OCI-M2 (cell line): ENCODE measurements at regions not wholly inside any gene's neighbourhood (a gene's known extent, or its start where the extent isn't known, plus 50 kb on each side); places are given as distances from the start of the nearest gene placed in this dataset.
"Not testable (repeated sequence)": the region's sequence is repeated elsewhere in the genome, so short reads cannot be mapped to it uniquely, and the experiment has no call there.

Experiments
- DNase-seq: peaks from one replicate; lab custom pipeline; 2025; ENCODE audit not compliant: unreplicated experiment; lab: John Stamatoyannopoulos, UW

DNA sequence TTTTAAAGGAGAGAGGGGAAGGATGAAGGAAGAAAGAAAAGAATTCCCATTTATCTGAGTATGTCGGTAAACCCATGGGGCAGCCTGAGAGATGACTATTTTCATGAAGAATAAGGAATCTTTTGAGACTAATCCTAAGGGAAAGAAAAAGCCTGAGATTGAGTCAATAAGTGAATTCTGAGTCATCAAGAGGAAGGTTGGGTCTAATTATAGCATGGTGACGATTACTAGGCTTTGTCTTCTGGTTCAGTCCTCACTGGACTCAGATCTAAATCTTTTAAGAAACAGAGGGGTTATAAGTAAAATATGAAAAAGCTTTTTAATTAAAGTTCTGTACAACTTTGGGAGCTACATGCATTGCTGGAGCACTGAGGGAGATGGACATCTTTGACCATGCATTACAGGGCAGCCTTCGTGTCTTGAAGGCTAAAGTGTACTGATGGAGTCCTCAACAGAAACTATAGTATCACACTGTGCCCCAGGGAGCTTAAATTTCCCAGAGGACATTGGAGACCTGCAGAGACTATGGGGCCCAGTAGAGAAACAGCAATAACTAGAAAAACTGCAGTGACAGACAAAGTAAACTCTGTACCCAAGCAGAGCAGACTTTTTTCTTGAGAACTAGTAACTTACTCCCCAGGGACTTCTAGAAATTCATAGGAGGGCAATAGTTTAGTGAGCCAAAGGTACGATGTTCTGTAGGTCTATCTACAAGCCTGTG lies 260.9 kb downstream of the RAD51AP2 start:
- DNase-seq: no peak

GRCh38 chr2:17255071-17255470 lies 263.2 kb downstream of the RAD51AP2 start:
- DNase-seq: no peak

GRCh38 chr2:17254421-17254820 lies 263.8 kb downstream of the RAD51AP2 start:
- DNase-seq: no peak

- no peak for DNase-seq
These were observed 266.0 kb downstream of the RAD51AP2 start for GRCh38 chr2:17252258-17252657.

DNA sequence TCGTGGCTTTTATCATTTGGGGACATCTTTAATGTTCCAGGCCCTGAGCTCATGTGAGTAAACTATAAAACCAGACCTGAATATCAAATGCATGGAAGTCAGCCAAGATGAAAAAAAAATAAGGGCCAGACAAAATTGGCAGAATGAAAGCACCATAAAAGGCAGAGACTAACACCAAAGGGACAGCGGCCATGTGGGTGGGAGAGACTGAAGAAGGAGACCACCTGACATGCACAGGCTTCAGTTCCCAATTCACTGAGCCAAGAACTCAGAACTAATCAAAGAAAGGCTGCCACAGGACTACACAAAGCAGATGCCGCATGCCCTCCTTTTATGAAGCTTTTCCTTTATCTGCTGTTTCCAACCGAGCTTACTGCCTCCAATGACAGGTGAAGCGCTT lies 267.1 kb downstream of the RAD51AP2 start:
- no peak for DNase-seq

GRCh38 chr2:17249249-17249648 lies 269.0 kb downstream of the RAD51AP2 start:
- DNase-seq: no peak

DNA sequence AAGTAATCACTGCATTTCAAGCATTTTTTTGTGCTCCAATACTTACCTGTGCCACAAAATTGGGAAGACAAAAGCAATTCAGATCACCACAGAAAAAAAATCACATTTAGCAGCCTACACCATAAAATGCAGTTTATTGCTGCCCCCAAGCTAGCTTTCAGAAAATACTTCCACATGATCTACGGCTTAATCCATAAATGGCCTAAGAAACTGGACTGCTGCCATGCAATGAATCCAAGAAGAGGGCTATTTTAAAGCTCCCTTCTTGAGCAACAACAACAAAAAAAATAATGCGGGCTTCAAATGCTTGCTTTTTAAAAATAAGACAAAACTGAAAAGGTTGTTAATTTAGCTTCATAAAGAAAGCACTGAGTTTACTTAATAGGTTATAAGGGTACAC lies 272.3 kb downstream of the RAD51AP2 start:
- no peak for DNase-seq

- no peak for DNase-seq
These were observed 275.3 kb downstream of the RAD51AP2 start for GRCh38 chr2:17242813-17243485.

GRCh38 chr2:17239550-17239949 lies 278.7 kb downstream of the RAD51AP2 start:
- no peak for DNase-seq

- no peak for DNase-seq
These were observed 283.1 kb downstream of the RAD51AP2 start for GRCh38 chr2:17235167-17235566.

GRCh38 chr2:17232776-17233556 lies 285.3 kb downstream of the RAD51AP2 start:
- no peak for DNase-seq

- no peak for DNase-seq
These were observed 286.8 kb downstream of the RAD51AP2 start for GRCh38 chr2:17231394-17231965.

DNA sequence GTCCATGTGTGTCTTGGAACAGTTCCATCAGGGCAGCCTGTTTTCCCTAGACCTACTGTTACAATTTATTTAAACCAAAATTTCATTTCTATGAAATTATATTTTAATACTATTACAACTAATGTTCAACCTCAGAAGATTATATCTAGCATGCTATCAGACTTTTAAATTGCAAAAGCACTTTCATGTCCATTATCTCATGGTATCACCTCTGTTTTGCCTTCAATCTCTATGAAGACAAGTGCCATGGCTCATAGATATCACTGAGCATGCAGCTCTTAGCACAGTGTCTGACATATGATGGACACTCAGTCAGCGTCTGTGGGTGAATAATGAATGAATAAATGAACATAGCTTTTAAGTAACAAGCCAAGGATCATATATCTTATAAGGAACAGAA lies 288.8 kb downstream of the RAD51AP2 start:
- DNase-seq: no peak

DNA sequence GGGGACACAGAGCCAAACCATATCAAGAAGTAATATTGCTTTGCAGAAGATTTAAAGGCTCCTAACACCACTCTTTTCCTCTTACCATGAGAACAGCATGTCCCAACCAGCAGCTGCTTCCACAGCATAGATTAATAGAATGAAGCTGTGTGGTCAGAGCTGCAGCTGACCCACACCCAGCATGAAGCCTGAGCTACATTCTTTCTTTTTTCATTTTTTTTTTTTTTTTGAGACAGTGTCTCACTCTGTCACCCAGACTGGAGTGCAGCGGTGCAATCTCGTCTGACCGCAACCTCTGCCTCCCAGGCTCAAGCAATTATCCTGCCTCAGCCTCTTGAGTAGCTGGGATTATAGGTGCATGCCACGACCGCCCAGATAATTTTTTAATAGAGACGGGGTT lies 289.8 kb downstream of the RAD51AP2 start:
- DNase-seq: no peak

DNA sequence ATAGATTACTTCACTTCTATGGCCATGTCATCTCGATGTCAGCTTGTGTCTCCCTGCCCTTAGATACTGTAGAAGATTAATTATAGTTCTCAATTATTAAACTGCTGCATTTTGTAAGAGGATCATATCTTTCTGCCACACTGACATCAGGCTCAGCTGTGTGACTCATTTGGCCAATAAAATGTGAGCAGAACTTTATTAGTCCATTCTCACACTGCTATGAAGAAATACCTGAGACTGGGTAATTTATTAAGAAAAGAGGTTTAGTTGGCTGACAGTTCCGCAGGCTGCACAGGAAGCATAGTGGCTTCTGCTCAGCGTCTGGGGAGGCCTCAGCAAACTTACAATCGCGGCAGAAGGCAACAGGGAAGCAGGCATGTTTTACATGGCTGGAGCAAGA lies 290.4 kb downstream of the RAD51AP2 start:
- no peak for DNase-seq

DNA sequence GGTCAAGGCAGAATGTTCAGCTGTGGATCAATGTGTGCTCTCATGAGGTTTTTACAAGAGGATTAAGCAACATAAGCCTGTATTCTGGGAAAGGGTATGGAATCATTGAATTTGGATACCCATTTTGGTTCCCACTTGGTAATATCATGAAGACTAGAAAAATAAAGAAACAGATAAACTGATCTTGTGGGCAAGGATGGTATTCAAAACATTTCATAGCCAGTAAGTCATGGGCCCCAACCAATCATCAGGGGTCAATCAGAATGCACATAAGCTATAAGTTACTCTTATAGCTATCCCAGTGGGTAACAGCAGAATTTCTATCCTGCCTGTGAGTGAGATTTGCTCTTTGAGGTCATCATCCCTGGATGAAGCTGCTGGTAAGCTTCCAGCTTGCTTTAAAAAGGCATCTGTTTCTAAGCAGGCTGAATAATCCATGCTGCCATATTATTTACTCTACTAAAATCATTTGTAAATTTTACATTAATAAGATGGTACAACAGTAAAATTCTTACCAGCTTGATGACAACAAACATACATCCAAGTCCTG lies 291.2 kb downstream of the RAD51AP2 start:
- no peak for DNase-seq

DNA sequence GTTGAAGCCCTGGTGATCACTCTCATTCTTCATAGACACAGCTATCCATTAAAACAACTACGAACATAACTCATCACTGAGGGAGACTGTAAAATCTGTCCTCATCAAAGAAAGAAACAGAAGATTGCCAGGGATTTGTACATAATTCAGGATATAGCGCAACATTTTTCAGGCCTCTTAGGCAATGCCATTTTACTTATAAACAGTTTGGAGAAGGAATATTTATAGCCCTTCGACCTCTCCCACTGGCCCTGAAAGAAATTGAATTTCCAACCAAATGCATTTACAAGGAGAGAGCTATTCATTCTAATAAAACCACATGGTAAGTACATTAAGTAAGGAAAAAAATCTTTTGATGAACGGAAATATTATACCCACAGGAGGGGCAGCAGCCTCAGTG lies 295.0 kb downstream of the RAD51AP2 start:
- no peak for DNase-seq

DNA sequence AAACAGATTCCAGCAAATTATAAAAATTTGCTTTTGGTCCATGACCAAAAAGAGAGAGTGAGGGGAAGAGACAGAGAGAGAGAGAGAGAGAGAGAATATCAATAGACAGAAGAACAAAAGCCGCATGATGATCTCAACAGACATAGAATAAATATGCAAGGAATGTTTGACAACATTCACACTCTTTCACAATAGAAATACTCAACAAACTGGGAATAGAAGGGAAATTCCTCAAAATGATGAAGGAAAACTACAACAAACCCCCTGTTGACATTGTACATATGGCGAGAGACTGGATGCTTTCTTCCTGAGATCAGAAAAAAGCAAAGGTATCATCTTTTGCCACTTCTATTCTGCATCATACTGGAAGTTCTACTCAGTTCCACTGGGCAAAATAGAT lies 309.7 kb downstream of the RAD51AP2 start:
- no peak for DNase-seq

DNA sequence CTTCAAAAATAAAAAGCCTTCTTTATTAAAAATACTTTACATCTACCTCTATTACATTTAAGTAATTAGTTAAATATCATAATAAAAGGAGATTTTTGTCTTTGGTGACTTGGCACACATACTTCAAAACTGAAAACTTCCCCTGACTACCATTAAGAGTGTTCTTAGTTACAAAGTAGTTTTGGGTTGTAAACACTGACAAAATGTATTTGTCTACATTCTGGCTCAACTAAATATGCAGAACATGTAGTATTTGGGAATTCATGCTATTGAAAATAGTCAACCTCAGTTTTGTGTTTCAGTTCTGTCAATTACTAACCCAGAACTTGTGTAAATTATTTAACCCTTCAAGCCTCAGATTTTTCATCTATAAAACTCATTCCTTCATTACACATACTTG lies 311.5 kb downstream of the RAD51AP2 start:
- DNase-seq: no peak

DNA sequence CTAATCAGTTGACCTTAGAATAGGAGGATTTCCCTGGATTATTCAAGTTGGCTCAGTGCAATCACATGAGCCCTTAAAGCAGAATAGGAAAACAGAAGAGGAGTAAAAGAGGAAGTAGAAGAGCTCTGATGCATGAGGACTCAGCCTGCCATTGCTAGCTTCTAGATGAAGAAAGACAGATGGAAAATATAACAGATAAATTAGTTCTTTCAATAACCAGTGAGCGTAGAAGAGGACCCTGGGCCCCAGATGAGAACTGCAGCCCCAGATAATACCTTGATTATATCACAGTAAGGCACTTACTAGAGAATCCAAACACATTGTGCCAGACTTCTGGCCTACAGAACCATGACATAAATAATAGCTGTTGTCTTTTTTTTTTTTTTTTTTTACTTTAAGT lies 314.0 kb downstream of the RAD51AP2 start:
- not testable (repeated sequence) for DNase-seq

GRCh38 chr2:17202628-17203027 lies 315.6 kb downstream of the RAD51AP2 start:
- DNase-seq: not testable (repeated sequence)
